ENCODE measurements at regions not wholly inside any gene's neighbourhood (a gene's known extent, or its start where the extent isn't known, plus 50 kb on each side); places are given as distances from the start of the nearest gene placed in this dataset.

DNA sequence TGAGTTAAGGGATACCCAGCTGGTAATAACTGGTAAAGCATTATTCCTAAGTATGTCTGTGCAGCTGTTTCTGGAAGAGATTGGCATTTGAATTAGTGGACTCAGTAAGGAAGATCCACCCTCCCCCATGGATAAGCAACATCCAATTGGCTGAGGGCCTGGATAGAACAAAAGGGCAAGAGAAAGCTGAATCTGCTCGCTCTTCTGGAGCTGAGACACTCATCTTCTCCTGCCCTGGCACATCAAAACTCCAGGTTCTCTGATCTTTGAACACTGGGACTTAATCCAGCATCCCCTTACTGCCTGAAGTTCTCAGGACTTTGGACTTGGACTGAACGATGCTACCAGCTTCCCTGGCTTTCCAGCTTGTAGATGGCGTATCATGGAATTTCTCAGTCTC is 63.1 kb upstream of the CNOT2 start:
- ChIA-PET CTCF (no interaction called here), POLR2A (no interaction called here)
- no peak for DNase-seq (ENCODE audit: low read depth, low spot score)
- TF ChIP-seq, protein P1, sequence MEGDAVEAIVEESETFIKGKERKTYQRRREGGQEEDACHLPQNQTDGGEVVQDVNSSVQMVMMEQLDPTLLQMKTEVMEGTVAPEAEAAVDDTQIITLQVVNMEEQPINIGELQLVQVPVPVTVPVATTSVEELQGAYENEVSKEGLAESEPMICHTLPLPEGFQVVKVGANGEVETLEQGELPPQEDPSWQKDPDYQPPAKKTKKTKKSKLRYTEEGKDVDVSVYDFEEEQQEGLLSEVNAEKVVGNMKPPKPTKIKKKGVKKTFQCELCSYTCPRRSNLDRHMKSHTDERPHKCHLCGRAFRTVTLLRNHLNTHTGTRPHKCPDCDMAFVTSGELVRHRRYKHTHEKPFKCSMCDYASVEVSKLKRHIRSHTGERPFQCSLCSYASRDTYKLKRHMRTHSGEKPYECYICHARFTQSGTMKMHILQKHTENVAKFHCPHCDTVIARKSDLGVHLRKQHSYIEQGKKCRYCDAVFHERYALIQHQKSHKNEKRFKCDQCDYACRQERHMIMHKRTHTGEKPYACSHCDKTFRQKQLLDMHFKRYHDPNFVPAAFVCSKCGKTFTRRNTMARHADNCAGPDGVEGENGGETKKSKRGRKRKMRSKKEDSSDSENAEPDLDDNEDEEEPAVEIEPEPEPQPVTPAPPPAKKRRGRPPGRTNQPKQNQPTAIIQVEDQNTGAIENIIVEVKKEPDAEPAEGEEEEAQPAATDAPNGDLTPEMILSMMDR (IDR thresholded peaks at IDR 0.05; ENCODE audit: low read depth, low read length): no peak
- Histone ChIP-seq H3K27ac (ENCODE audit: low read depth, low read length) (no peak overlapping the region), H3K27me3 (ENCODE audit: control insufficient read depth, insufficient read depth, low read length) (no peaks in the 10 kb centered on the region), H3K4me3 (ENCODE audit: low read depth, low read length) (no peak overlapping the region), H3K9me3 (ENCODE audit: control insufficient read depth, insufficient read depth, low read length) (no peaks in the 10 kb centered on the region)

DNA sequence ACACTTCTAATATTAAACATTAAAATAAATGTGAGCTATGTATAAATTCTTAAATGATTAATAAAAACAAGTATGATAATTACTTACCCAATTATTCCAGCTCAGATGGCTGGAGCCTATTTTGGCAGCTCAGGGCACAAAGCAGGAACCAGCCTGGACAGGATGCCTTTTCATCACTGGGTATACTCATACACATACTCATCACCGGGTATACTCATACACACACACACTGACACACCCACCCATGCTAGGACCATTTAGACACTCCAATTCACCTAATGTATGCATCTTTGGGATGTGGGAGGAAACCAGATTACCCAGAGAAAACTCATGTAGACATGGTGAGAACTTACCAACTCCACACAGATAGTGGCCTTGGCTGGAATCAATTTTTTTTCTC is 57.9 kb upstream of the CNOT2 start:
- TF ChIP-seq, protein P1 (IDR thresholded peaks at IDR 0.05; ENCODE audit: low read depth, low read length): no peak
- no peak for DNase-seq (ENCODE audit: low read depth, low spot score)
- Histone ChIP-seq H3K27ac (ENCODE audit: low read depth, low read length) (no peak overlapping the region), H3K27me3 (ENCODE audit: control insufficient read depth, insufficient read depth, low read length) (no peaks in the 10 kb centered on the region), H3K4me3 (ENCODE audit: low read depth, low read length) (no peak overlapping the region), H3K9me3 (ENCODE audit: control insufficient read depth, insufficient read depth, low read length) (no peaks in the 10 kb centered on the region)
- POLR2A ChIA-PET: no interaction called here
- CTCF ChIA-PET: no interaction called here

DNA sequence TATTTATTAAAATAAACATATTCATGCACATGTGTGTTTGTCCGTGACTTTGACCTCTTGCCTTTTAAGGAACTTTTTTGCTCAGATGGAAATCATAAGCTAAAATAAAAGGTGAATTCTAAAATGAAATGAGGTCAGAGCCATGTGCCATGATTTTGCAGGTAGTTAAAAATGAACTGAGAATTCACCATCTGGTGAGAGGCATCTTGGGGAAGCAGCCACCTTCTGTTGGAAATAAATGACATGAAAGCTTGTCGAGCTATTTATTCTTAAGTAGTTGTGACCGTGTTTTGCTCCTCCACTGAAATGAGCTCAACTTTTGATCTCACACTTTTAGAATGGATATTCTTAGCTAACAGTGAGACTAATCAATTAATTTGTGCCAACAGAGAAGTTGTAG is 56.8 kb upstream of the CNOT2 start:
- Histone ChIP-seq H3K9me3 (ENCODE audit: control insufficient read depth, insufficient read depth, low read length) (no peaks in the 10 kb centered on the region), H3K27me3 (ENCODE audit: control insufficient read depth, insufficient read depth, low read length) (no peaks in the 10 kb centered on the region), H3K27ac (ENCODE audit: low read depth, low read length) (no peak overlapping the region), H3K4me3 (ENCODE audit: low read depth, low read length) (no peak overlapping the region)
- no peak for DNase-seq (ENCODE audit: low read depth, low spot score)
- CTCF ChIA-PET: no interaction called here
- TF ChIP-seq, protein P1 (IDR thresholded peaks at IDR 0.05; ENCODE audit: low read depth, low read length): no peak
- POLR2A ChIA-PET: no interaction called here

DNA sequence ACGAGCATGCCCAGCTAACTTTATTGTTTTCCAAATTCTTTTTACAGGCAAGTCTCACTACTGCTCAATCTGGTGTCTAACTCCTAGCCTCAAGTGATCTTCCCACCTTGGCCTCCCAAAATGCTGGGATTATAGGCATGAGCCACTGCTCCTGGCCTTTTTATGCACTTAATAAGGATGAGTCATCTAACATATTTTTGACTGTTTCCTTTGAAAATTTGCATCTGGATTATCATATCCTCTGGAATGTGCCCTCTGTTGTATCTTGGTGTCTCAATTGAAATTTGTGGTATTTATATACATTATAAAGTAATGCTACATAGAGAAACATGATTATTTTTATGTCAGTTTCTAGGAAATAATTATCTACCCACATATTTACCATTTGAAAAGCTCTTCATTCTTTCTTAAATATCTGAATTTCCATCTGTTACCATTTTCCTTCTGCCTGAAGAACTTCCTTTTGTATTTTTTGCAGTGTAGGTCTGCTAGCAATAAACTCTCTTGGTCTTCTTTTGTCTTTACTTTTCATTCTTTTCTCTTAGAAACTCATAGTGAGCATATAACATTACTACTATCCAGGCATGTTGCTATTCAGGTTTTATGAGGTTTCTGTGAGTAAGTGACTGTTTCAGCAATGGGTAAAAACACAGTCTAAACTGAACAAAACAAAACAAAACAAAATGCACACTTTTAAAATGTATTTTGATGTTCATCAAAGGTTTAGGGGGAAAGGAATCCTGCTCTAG is 52.8 kb upstream of the CNOT2 start:
- Histone ChIP-seq H3K9me3 (ENCODE audit: control insufficient read depth, insufficient read depth, low read length) (no peaks in the 10 kb centered on the region), H3K4me3 (ENCODE audit: low read depth, low read length) (no peak overlapping the region), H3K27ac (ENCODE audit: low read depth, low read length) (no peak overlapping the region), H3K27me3 (ENCODE audit: control insufficient read depth, insufficient read depth, low read length) (no peaks in the 10 kb centered on the region)
- no peak for DNase-seq (ENCODE audit: low read depth, low spot score)
- TF ChIP-seq, protein P1 (IDR thresholded peaks at IDR 0.05; ENCODE audit: low read depth, low read length): no peak
- ChIA-PET POLR2A (no interaction called here), CTCF (no interaction called here)
